ENCODE measurements at regions not wholly inside any gene's neighbourhood (a gene's known extent, or its start where the extent isn't known, plus 50 kb on each side); places are given as distances from the start of the nearest gene placed in this dataset.

DNA sequence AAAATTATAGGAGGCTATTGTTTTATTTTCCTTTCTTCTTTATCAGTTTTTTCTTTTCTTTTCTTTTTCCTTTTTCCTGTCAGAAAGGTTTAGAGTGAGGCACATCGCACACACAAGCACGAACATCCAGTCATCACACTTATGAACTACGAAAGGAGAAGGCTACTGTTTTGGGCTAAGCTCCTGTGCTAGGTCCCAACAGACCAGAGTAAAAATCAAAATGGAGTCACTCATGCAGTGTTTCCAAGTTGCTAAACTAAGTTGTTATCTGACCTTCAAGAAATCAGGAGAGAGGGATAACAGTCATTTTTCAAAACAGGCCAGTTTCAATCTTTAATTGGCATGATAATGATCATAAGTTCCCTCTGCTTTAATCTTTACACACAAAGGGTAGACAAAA, 93.6 kb downstream of the CD24 start:
- Mint-ChIP-seq H3K36me3 (ENCODE audit: insufficient read depth in 2 of 2) (no peaks in the 10 kb centered on the region), H3K4me3 (no peak overlapping the region), H3K9me3 (peaks cover 0 to 3% of the 10 kb centered on the region in 2 donors), H3K27me3 (ENCODE audit: low read depth) (peaks cover 6% of the 10 kb centered on the region), H3K27ac (no peak overlapping the region), H3K4me1 (ENCODE audit: low read depth) (no peaks in the 10 kb centered on the region)
- ATAC-seq (replicated peaks in 1 of 2) (no peak), DNase-seq (no peak)

DNA sequence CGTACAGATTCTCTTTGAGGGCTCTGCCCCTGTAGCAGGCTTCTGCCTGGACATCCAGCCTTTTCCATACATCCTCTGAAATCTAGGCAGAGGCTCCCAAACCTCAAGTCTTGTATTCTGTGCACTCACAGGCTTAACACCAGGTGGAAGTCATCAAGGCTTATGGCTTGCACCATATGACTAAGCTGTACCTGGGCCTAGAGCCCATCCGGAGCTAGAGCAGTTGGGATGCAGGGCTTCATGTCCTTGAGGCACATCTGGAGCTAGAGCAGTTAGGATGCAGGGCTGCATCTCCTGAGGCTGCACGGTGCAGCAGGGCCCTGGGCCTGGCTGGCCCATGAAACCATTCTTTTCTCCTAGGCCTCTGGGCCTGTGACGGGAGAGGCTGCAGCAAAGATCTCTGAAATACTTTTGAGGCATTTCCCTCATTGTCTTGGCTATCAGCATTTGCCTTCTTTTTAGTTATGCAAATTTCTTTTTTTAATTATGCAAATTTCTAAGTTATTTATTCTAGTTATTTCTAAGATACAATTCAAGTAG, 98.7 kb downstream of the CD24 start:
- no peaks in the 10 kb centered on the region for H3K27me3 Mint-ChIP-seq (ENCODE audit: low read depth)
- no peak for DNase-seq
- H3K9me3 Mint-ChIP-seq: peaks cover 0 to 3% of the 10 kb centered on the region in 2 donors
- H3K36me3 Mint-ChIP-seq (ENCODE audit: insufficient read depth in 2 of 2): no peaks in the 10 kb centered on the region
- no peaks in the 10 kb centered on the region for H3K4me1 Mint-ChIP-seq (ENCODE audit: low read depth)
- H3K27ac Mint-ChIP-seq: no peak overlapping the region
- ATAC-seq (replicated peaks in 1 of 2): no peak
- H3K4me3 Mint-ChIP-seq: no peak overlapping the region

DNA sequence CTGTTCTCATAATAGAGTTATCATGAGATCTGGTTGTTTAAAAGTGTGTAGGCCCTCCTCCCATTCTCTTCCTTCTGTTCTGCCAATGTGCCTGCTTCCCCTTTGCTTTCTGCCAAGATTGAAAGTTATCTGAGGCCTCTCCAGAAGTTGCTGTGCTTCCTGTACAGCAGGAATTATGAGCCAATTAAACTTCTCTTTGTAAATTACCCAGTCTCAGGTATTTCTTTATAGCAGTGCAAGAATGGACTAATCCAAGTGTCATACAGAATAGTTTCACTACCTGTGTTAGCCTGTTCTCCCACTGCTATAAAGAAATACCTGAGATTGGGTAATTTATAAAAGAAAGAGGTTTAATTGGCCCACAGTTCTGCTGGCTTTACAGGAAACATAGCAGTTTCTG, 100.0 kb downstream of the CD24 start:
- DNase-seq: no peak
- H3K27me3 Mint-ChIP-seq (ENCODE audit: low read depth): no peaks in the 10 kb centered on the region
- no peaks in the 10 kb centered on the region for H3K4me1 Mint-ChIP-seq (ENCODE audit: low read depth)
- peaks cover 0 to 3% of the 10 kb centered on the region in 2 donors for H3K9me3 Mint-ChIP-seq
- no peak overlapping the region for H3K4me3 Mint-ChIP-seq
- H3K36me3 Mint-ChIP-seq (ENCODE audit: insufficient read depth in 2 of 2): no peaks in the 10 kb centered on the region
- no peak overlapping the region for H3K27ac Mint-ChIP-seq
- no peak for ATAC-seq (replicated peaks in 1 of 2)

DNA sequence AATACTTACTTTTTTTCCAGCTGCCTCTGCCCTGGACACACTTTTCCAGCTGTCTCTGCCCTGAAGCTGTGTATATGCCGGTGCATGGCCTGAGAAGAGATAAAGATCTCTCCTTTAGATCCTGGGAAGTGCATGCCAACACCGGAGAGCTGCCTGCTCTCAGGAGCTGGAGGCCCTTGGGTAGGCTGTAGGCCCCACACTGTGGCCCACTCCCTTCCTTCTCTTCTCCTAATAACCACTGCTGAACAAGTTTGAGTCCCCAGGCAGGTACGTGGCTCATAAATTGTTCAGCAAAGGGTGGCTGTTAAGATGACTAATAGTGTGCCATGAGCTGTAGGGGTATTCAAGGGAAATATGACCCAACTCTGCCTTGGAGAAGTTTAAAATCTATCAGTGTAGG, 102.5 kb downstream of the CD24 start:
- H3K9me3 Mint-ChIP-seq: peaks cover 0 to 2% of the 10 kb centered on the region in 2 donors
- DNase-seq (no peak), ATAC-seq (replicated peaks in 1 of 2) (no peak)
- H3K27me3 Mint-ChIP-seq (ENCODE audit: low read depth): no peaks in the 10 kb centered on the region
- no peak overlapping the region for H3K4me3 Mint-ChIP-seq
- no peaks in the 10 kb centered on the region for H3K4me1 Mint-ChIP-seq (ENCODE audit: low read depth)
- no peaks in the 10 kb centered on the region for H3K36me3 Mint-ChIP-seq (ENCODE audit: insufficient read depth in 2 of 2)
- no peak overlapping the region for H3K27ac Mint-ChIP-seq

DNA sequence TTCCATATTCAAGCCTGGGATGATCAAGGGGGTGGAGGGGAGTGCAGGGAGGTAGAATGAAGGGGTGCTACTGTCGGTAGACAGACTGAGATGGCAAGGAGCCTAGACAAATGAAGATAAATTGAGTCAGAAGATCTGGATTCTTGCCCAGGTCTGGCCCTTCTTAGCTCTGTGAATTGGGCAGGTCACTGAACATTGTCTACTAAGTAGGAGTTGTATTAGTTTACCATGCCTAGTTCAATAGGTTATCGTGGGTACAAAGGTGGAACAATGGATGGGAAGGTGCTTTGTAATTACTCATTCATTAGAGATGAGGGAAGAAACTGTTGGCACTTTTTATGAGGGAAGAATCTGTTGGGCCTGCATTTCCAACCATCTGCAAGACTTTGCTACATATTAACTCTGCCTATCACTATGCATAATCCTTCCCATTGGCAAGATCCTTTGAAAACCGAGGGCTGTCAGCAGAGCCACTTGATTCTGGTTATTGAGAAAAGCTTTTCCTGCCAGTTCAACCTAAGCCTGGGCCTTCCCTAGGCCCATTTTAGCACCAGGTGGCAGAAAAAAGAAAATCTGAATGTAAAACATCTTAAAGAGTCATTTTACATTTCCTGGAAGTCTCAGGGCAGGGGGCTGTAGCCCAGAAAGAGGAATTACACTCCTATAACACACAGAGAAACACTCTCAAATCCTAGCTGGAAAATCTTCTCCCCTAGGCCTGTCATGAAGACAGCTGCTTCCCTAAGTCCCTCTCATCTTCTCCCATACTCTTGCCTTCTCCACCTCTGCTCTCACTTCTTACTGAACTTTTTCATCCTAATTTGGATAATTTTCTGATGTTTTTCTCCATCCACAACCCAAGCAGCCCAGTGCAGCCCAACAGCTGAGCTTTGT, 103.5 kb downstream of the CD24 start:
- no peak for DNase-seq
- Mint-ChIP-seq H3K9me3 (no peaks in the 10 kb centered on the region), H3K4me1 (ENCODE audit: low read depth) (no peaks in the 10 kb centered on the region), H3K27ac (no peak overlapping the region), H3K27me3 (ENCODE audit: low read depth) (no peaks in the 10 kb centered on the region), H3K36me3 (ENCODE audit: insufficient read depth in 2 of 2) (no peaks in the 10 kb centered on the region), H3K4me3 (no peak overlapping the region)
- no peak for ATAC-seq (replicated peaks in 1 of 2)

DNA sequence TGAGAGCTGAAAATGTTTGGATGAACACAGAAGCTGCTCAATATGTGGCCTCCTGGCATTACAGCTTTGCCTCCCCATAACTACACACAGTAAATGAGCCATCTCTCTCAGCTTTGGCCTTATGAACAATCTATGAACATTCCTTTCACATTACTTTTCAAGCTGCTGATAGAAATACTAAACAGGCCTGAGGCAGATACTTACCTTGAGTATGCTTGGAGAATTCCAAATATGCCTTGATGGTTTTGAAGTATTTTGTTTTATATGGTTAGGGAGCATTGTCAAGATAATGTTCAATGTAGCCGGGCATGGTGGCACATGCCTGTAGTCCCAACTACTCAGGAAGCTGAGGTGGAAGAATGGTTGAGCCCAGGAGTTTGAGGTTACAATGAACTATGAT, 104.5 kb downstream of the CD24 start:
- DNase-seq (no peak), ATAC-seq (replicated peaks in 1 of 2) (no peak)
- Mint-ChIP-seq H3K4me3 (no peak overlapping the region), H3K36me3 (ENCODE audit: insufficient read depth in 2 of 2) (no peaks in the 10 kb centered on the region), H3K4me1 (ENCODE audit: low read depth) (no peaks in the 10 kb centered on the region), H3K9me3 (no peaks in the 10 kb centered on the region), H3K27me3 (ENCODE audit: low read depth) (no peaks in the 10 kb centered on the region), H3K27ac (no peak overlapping the region)

DNA sequence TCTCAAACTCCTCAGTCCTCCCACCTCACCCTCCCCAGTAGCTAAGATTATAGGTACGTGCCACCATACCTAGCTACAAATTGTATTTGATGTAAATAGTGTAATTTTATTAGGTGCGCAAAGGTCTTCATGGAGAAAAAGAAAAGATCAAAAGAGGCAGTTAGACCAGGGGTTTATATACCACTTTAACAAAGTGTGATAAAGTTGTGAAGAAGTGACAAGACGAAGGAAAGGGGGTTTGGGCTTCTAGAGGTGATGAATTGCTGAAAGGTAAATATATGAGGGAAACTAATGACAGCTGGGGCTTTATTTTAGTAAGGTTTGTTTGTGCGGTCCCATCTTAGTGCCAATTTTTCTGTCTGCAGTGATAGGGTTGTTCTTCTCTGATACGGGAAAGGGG, 105.3 kb downstream of the CD24 start:
- DNase-seq (no peak), ATAC-seq (replicated peaks in 1 of 2) (no peak)
- Mint-ChIP-seq H3K4me3 (no peak overlapping the region), H3K9me3 (no peaks in the 10 kb centered on the region), H3K36me3 (ENCODE audit: insufficient read depth in 2 of 2) (no peaks in the 10 kb centered on the region), H3K4me1 (ENCODE audit: low read depth) (no peaks in the 10 kb centered on the region), H3K27me3 (ENCODE audit: low read depth) (no peaks in the 10 kb centered on the region), H3K27ac (no peak overlapping the region)

DNA sequence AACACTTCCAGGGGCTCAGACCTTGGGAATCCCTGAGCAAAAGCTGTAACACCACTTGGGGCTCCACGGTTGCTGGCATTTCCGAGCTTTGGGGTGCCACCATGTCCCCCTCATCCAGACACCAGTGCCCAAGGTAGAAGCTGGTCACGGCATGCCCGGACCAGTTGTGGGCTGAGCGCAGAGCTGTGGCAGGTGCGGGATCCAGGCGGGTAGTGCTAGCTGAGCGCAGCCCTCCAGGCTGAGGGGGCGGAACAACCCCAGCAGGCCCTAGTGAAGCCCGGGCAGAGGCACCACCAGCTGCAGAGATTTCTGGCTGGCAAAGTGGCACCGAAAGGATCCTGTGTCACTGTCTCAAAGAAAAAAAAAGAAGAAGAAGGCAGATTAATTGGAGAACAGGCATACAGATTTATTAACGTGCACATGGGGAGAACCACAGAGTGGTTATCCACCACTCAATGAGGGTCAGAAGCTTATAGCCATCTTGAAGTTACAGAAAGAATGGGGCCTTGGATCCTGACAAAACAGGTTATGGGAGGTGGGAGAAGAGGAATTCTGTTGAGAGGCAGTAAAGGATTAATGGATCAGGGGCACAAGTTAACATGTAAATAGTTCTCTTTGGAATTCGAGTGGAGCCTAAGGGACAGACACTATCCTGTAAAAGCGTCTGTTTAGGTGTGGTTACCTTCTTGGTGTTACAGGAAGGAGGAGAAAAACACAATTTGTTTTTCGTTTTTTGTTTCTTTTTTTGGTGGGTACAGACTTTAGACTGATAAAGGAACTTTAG, 107.5 kb downstream of the CD24 start:
- peaks cover 1 to 5% of the 10 kb centered on the region in 2 donors for H3K9me3 Mint-ChIP-seq
- no peaks in the 10 kb centered on the region for H3K4me1 Mint-ChIP-seq (ENCODE audit: low read depth)
- no peaks in the 10 kb centered on the region for H3K27me3 Mint-ChIP-seq (ENCODE audit: low read depth)
- peaks cover 2% of the 10 kb centered on the region in 2 donors for H3K36me3 Mint-ChIP-seq (ENCODE audit: insufficient read depth in 2 of 2)
- no peak overlapping the region for H3K4me3 Mint-ChIP-seq
- ATAC-seq (replicated peaks in 1 of 2) (no peak), DNase-seq (no peak)
- no peak overlapping the region for H3K27ac Mint-ChIP-seq

DNA sequence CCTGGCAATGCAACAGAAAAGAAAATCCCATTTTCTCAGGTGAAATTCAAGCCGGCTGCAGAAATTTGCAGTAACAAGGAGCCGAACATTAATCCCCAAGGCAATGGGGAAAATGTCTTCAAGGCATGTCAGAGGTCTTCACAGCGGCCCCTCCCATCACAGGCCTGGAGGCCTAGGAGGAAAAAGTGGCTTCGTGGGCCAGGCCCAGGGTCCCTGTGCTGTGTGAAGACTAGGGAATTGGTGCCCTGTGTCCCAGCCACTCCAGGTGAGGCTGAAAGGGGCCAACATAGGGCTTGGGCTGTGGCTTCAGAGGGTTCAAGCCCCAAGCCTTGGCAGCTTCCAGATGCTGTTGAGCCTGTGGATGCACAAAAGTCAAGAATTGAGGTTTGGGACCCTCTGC, 111.7 kb downstream of the CD24 start:
- peaks cover 3 to 7% of the 10 kb centered on the region in 2 donors for H3K9me3 Mint-ChIP-seq
- no peak for ATAC-seq (replicated peaks in 1 of 2)
- no peak overlapping the region for H3K27ac Mint-ChIP-seq
- peaks cover 2 to 6% of the 10 kb centered on the region in 2 donors for H3K36me3 Mint-ChIP-seq (ENCODE audit: insufficient read depth in 2 of 2)
- H3K4me1 Mint-ChIP-seq (ENCODE audit: low read depth): no peaks in the 10 kb centered on the region
- DNase-seq: no peak
- H3K4me3 Mint-ChIP-seq: no peak overlapping the region
- H3K27me3 Mint-ChIP-seq (ENCODE audit: low read depth): no peaks in the 10 kb centered on the region

DNA sequence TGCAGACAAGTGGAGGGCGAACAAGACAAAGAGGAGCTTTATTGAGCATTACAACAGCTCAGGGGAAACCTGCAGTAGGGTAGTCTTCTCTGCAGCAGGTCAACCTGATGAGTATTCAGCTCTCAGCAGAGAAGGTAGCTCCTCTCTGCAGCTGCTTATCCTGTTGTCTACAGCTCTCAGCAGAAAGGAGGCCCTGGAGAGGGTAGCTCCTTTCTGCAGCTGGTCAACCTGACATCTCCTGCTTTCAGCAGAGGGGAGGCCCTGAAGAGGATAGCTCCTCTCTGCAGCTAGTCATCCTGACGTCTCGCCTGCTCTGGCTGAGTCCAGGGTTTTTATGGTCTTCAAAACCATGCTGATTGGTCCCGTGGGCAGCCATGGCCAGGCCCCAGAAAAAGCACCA, 113.6 kb downstream of the CD24 start:
- no peak for DNase-seq
- ATAC-seq (replicated peaks in 1 of 2): no peak
- Mint-ChIP-seq H3K9me3 (peaks cover 3 to 7% of the 10 kb centered on the region in 2 donors), H3K4me1 (ENCODE audit: low read depth) (no peaks in the 10 kb centered on the region), H3K27me3 (ENCODE audit: low read depth) (no peaks in the 10 kb centered on the region), H3K27ac (no peak overlapping the region), H3K36me3 (ENCODE audit: insufficient read depth in 2 of 2) (peaks cover 2 to 6% of the 10 kb centered on the region in 2 donors), H3K4me3 (no peak overlapping the region)

DNA sequence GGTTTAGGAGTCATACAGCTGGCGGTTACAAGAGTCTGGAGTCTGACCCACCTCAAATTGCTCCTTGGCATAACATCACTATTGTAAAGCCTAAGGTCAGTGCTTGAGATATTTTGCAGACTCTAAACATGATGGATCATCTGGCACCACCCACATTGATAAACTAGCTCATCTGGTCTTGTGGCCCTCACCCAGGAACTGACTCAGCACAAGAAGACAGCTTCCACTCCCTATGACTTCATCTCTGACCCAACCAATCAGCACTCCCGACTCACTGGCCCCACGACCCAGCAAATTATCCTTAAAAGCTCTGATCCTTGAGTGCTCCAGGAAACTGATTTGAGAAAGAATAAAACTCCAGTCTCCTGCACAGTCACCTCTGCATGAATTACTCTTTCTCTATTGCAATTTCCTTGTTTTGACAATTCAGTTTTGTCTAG, 115.9 kb downstream of the CD24 start:
- no peak for ATAC-seq (replicated peaks in 1 of 2)
- H3K4me3 Mint-ChIP-seq: no peak overlapping the region
- H3K9me3 Mint-ChIP-seq: peaks cover 3 to 7% of the 10 kb centered on the region in 2 donors

DNA sequence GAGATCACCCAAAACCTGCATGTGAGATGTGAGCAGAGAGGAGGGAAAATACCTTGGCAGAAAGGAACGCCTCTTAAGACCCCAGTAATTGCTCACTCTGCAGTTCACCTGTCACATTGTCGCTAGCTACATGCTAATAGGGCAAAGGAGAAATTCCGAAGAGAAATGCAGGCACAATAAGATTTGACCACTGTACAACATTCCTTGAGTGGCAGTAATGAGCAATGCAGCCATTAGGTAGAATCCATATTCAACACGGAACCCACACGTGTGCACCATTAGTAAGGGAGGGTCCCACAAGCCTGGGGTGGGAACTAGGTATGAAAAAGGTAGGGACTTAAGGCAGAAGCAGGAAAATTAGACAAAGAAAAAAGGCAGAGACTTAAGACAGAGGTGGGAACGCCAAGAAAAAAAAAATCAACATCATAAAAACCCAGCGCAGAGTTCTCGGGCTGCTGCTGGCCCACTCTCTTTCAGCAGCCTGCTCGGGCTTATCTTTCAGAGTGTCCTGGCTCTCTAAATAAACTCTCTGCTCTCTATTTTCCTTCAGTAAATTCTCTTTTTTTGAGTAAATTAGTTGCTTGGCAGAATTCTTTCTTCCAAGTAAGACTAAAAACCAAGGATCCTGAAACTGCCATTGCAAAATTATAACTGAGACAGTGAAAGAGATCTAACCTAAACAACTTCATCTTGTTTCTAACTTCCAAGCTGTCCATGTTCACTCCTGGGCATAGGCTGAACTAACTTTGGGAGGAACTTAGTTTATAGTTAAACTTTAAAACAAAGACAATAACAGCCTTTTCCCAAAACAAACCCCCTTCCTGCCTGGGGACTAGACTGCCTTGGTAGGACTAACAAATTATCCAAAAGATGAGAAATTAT, 116.5 kb downstream of the CD24 start:
- DNase-seq (no peak), ATAC-seq (replicated peaks in 1 of 2) (no peak)
- H3K27me3 Mint-ChIP-seq (ENCODE audit: low read depth): peaks cover 7% of the 10 kb centered on the region
- peaks cover 4 to 7% of the 10 kb centered on the region in 2 donors for H3K9me3 Mint-ChIP-seq
- no peak overlapping the region for H3K27ac Mint-ChIP-seq
- no peak overlapping the region for H3K4me3 Mint-ChIP-seq
- H3K4me1 Mint-ChIP-seq (ENCODE audit: low read depth): no peaks in the 10 kb centered on the region
- H3K36me3 Mint-ChIP-seq (ENCODE audit: insufficient read depth in 2 of 2): peaks cover 2 to 6% of the 10 kb centered on the region in 2 donors

More for the DNA sequence above, 115.9 kb downstream of the CD24 start:
- H3K27ac Mint-ChIP-seq: no peak overlapping the region
- no peaks in the 10 kb centered on the region for H3K4me1 Mint-ChIP-seq (ENCODE audit: low read depth)
- DNase-seq: no peak
- peaks cover 2 to 6% of the 10 kb centered on the region in 2 donors for H3K36me3 Mint-ChIP-seq (ENCODE audit: insufficient read depth in 2 of 2)
- H3K27me3 Mint-ChIP-seq (ENCODE audit: low read depth): peaks cover 7% of the 10 kb centered on the region

All from activated T-cell treated with anti-CD3 and anti-CD28 coated beads, Interleukin-2, amount 50 U/mL, for 72 hours (primary cell).